ENCODE measurements at regions not wholly inside any gene's neighbourhood (a gene's known extent, or its start where the extent isn't known, plus 50 kb on each side); places are given as distances from the start of the nearest gene placed in this dataset.
A peak's percentile ranks its signal among the peaks of the same experiment; 100 is the strongest.
"Not testable (repeated sequence)": the region's sequence is repeated elsewhere in the genome, so short reads cannot be mapped to it uniquely, and the experiment has no call there.

GRCh38 chr16:22677024-22677830, 136.7 kb upstream of the HS3ST2 start:
- no peak for DNase-seq (ENCODE audit: low read depth in 2 of 2)

- no peak for DNase-seq (ENCODE audit: low read depth in 2 of 2)
These were observed 135.7 kb upstream of the HS3ST2 start for GRCh38 chr16:22678311-22678710.

GRCh38 chr16:22681554-22682291, 132.2 kb upstream of the HS3ST2 start:
- DNase-seq (ENCODE audit: low read depth in 2 of 2) = no peak

- no peak for DNase-seq (ENCODE audit: low read depth in 2 of 2)
These were observed 130.7 kb upstream of the HS3ST2 start for GRCh38 chr16:22683258-22683657.

- DNase-seq (ENCODE audit: low read depth in 2 of 2) = no peak
These were observed 130.0 kb upstream of the HS3ST2 start for GRCh38 chr16:22683730-22684573.

- DNase-seq (ENCODE audit: low read depth in 2 of 2) = peak in 1 of 2 donors; percentile 11
These were observed 129.1 kb upstream of the HS3ST2 start for GRCh38 chr16:22684574-22685458.

GRCh38 chr16:22685459-22685830, 128.5 kb upstream of the HS3ST2 start:
- DNase-seq (ENCODE audit: low read depth in 2 of 2) = peak in 1 of 2 donors; percentile 10

GRCh38 chr16:22687031-22687530, 126.9 kb upstream of the HS3ST2 start:
- no peak for DNase-seq (ENCODE audit: low read depth in 2 of 2)

- no peak for DNase-seq (ENCODE audit: low read depth in 2 of 2)
These were observed 125.5 kb upstream of the HS3ST2 start for GRCh38 chr16:22688463-22688862.

- DNase-seq (ENCODE audit: low read depth in 2 of 2) = no peak
These were observed 125.0 kb upstream of the HS3ST2 start for GRCh38 chr16:22688930-22689329.

- DNase-seq (ENCODE audit: low read depth in 2 of 2) = no peak
These were observed 122.6 kb upstream of the HS3ST2 start for GRCh38 chr16:22691335-22691734.

- DNase-seq (ENCODE audit: low read depth in 2 of 2) = no peak
These were observed 121.9 kb upstream of the HS3ST2 start for GRCh38 chr16:22692034-22692433.

- no peak for DNase-seq (ENCODE audit: low read depth in 2 of 2)
These were observed 120.9 kb upstream of the HS3ST2 start for GRCh38 chr16:22692916-22693637.

- no peak for DNase-seq (ENCODE audit: low read depth in 2 of 2)
These were observed 120.2 kb upstream of the HS3ST2 start for GRCh38 chr16:22693638-22694340.

- DNase-seq (ENCODE audit: low read depth in 2 of 2) = no peak
These were observed 119.0 kb upstream of the HS3ST2 start for GRCh38 chr16:22694887-22695382.

- not testable (repeated sequence) for DNase-seq (ENCODE audit: low read depth in 2 of 2)
These were observed 118.2 kb upstream of the HS3ST2 start for GRCh38 chr16:22695773-22696172.

GRCh38 chr16:22699356-22699755, 114.6 kb upstream of the HS3ST2 start:
- DNase-seq (ENCODE audit: low read depth in 2 of 2) = no peak

GRCh38 chr16:22705799-22706198, 108.2 kb upstream of the HS3ST2 start:
- no peak for DNase-seq (ENCODE audit: low read depth in 2 of 2)

GRCh38 chr16:22710326-22710725, 103.6 kb upstream of the HS3ST2 start:
- DNase-seq (ENCODE audit: low read depth in 2 of 2) = no peak
